KBM-7 (cell line): ENCODE measurements at regions not wholly inside any gene's neighbourhood (a gene's known extent, or its start where the extent isn't known, plus 50 kb on each side); places are given as distances from the start of the nearest gene placed in this dataset.
A peak's percentile ranks its signal among the peaks of the same experiment; 100 is the strongest.

Source experiments
- DNase-seq: peaks from one replicate; pipeline ENCODE4 v3.0.0-alpha.2; 2015
- in situ Hi-C: fragments of 300-500 bp; cut with MboI; formaldehyde crosslinking; loops from 2 replicates; pipeline ENCODE4 v1.14.3; 2020; ENCODE audit warnings: low sequenced_read_pairs, low pct_unique_long_range_greater_than_20kb, mixed read lengths

GRCh38 chr5:101948615-101949014, 347.5 kb downstream of the SLCO4C1 start:
- in situ Hi-C loops: no loop called here
- DNase-seq: no peak

GRCh38 chr5:101943784-101944183, 352.3 kb downstream of the SLCO4C1 start:
- DNase-seq: peak; percentile 73
- in situ Hi-C loops: no loop called here

GRCh38 chr5:101942321-101942882, 353.7 kb downstream of the SLCO4C1 start:
- in situ Hi-C loops: no loop called here
- DNase-seq: peak; percentile 67

GRCh38 chr5:101937041-101937440, 359.0 kb downstream of the SLCO4C1 start:
- in situ Hi-C loops: no loop called here

GRCh38 chr5:101935086-101935485, 361.0 kb downstream of the SLCO4C1 start:
- in situ Hi-C loops: no loop called here

More at GRCh38 chr5:101937041-101937440, 359.0 kb downstream of the SLCO4C1 start:
- DNase-seq: no peak

GRCh38 chr5:101932599-101932998, 363.5 kb downstream of the SLCO4C1 start:
- DNase-seq: no peak
- in situ Hi-C loops: no loop called here

More at GRCh38 chr5:101935086-101935485, 361.0 kb downstream of the SLCO4C1 start:
- DNase-seq: no peak

GRCh38 chr5:101929628-101930027, 366.5 kb downstream of the SLCO4C1 start:
- no peak for DNase-seq
- in situ Hi-C loops: no loop called here

GRCh38 chr5:101917166-101917565, 378.9 kb downstream of the SLCO4C1 start:
- in situ Hi-C loops: no loop called here
- no peak for DNase-seq

- DNase-seq: no peak
- in situ Hi-C loops: no loop called here
Measured at GRCh38 chr5:101915554-101915953, 380.5 kb downstream of the SLCO4C1 start.

- in situ Hi-C loops: no loop called here
Measured at GRCh38 chr5:101904736-101905135, 391.3 kb downstream of the SLCO4C1 start.

GRCh38 chr5:101897914-101898313, 398.2 kb downstream of the SLCO4C1 start:
- DNase-seq: peak; percentile 17
- in situ Hi-C loops: no loop called here

More at GRCh38 chr5:101904736-101905135, 391.3 kb downstream of the SLCO4C1 start:
- DNase-seq: no peak

GRCh38 chr5:101894985-101895384, 401.1 kb downstream of the SLCO4C1 start:
- in situ Hi-C loops: no loop called here
- DNase-seq: no peak

- no peak for DNase-seq
- in situ Hi-C loops: no loop called here
Measured at GRCh38 chr5:101878190-101878589, 417.9 kb downstream of the SLCO4C1 start.

GRCh38 chr5:101877451-101877850, 418.6 kb downstream of the SLCO4C1 start:
- in situ Hi-C loops: no loop called here

GRCh38 chr5:101866473-101866872, 429.6 kb downstream of the SLCO4C1 start:
- in situ Hi-C loops: no loop called here

More at GRCh38 chr5:101877451-101877850, 418.6 kb downstream of the SLCO4C1 start:
- DNase-seq: no peak

GRCh38 chr5:101860563-101860962, 435.5 kb downstream of the SLCO4C1 start:
- in situ Hi-C loops: no loop called here
- no peak for DNase-seq

More at GRCh38 chr5:101866473-101866872, 429.6 kb downstream of the SLCO4C1 start:
- no peak for DNase-seq

GRCh38 chr5:101860145-101860544, 435.9 kb downstream of the SLCO4C1 start:
- in situ Hi-C loops: no loop called here
- no peak for DNase-seq

- in situ Hi-C loops: no loop called here
- DNase-seq: no peak
Measured at GRCh38 chr5:101846496-101846895, 449.6 kb downstream of the SLCO4C1 start.

GRCh38 chr5:101843055-101843454, 453.0 kb downstream of the SLCO4C1 start:
- DNase-seq: no peak
- in situ Hi-C loops: no loop called here

GRCh38 chr5:101838435-101838834, 457.6 kb downstream of the SLCO4C1 start:
- no peak for DNase-seq
- in situ Hi-C loops: no loop called here

GRCh38 chr5:101829255-101829654, 466.8 kb downstream of the SLCO4C1 start:
- no peak for DNase-seq
- in situ Hi-C loops: no loop called here
